H1 (cell line): ENCODE measurements at regions not wholly inside any gene's neighbourhood (a gene's known extent, or its start where the extent isn't known, plus 50 kb on each side); places are given as distances from the start of the nearest gene placed in this dataset.

Source experiments
- BACH1 ChIP-seq: IDR thresholded peaks from 2 replicates; pipeline ENCODE4 v1.6.1; 2012; ENCODE audit warnings: low read length, improper control_type of control experiment
- CTCF ChIP-seq, 3 experiments: IDR thresholded peaks; 1 replicate in 2 of 3; 2 replicates in 1 of 3; pipeline versions ENCODE4 v1.5.1 to v1.6.1; 2011; ENCODE audit warnings: low read length in 3 of 3, mild to moderate bottlenecking in 3 of 3, inconsistent platforms in 2 of 3, low read depth in 1 of 3, moderate library complexity in 1 of 3; ENCODE audit not compliant: insufficient read depth in 1 of 3; ENCODE audit errors: control extremely low read depth in 1 of 3
- EGR1 ChIP-seq: IDR thresholded peaks from 2 replicates; pipeline ENCODE4 v1.6.1; 2011; ENCODE audit warnings: low read depth, low read length, borderline replicate concordance
- RAD21 ChIP-seq, 2 experiments: IDR thresholded peaks in 1 of 2; conservative IDR thresholded peaks in 1 of 2; 2 replicates each; pipeline ENCODE4 v1.6.1; 2011; ENCODE audit warnings: low read depth in 2 of 2, low read length in 2 of 2, improper control_type of control experiment in 1 of 2, inconsistent platforms in 1 of 2, mild to moderate bottlenecking in 1 of 2, moderate library complexity in 1 of 2
- ZNF274 ChIP-seq: IDR thresholded peaks from 2 replicates; pipeline ENCODE4 v1.7.0; 2012; ENCODE audit warnings: low read length, borderline replicate concordance; ENCODE audit errors: extremely low read depth

GRCh38 chr16:11402745-11403533, 57.7 kb downstream of the RMI2 start:
- no peak for TF ChIP-seq ZNF274
- TF ChIP-seq EGR1: no peak
- no peak for TF ChIP-seq CTCF (IDR thresholded peaks at IDR 0.05; ENCODE audit: control extremely low read depth in 1 of 3, insufficient read depth in 1 of 3, low read depth in 1 of 3, low read length in 3 of 3)
- no peak for TF ChIP-seq BACH1
- TF ChIP-seq RAD21 (IDR thresholded peaks at IDR 0.05 in 1 of 2, conservative IDR thresholded peaks at IDR 0.05 in 1 of 2; ENCODE audit: low read depth in 2 of 2, low read length in 2 of 2): no peak
